NCI-H524 treated with DMSO at 0.1 percent for 48 hours (cell line): ENCODE measurements at regions not wholly inside any gene's neighbourhood (a gene's known extent, or its start where the extent isn't known, plus 50 kb on each side); places are given as distances from the start of the nearest gene placed in this dataset.
"Not testable (repeated sequence)": the region's sequence is repeated elsewhere in the genome, so short reads cannot be mapped to it uniquely, and the experiment has no call there.

Source experiments
- DNase-seq: peaks from one replicate; lab custom pipeline; 2025; lab: John Stamatoyannopoulos, UW

DNA sequence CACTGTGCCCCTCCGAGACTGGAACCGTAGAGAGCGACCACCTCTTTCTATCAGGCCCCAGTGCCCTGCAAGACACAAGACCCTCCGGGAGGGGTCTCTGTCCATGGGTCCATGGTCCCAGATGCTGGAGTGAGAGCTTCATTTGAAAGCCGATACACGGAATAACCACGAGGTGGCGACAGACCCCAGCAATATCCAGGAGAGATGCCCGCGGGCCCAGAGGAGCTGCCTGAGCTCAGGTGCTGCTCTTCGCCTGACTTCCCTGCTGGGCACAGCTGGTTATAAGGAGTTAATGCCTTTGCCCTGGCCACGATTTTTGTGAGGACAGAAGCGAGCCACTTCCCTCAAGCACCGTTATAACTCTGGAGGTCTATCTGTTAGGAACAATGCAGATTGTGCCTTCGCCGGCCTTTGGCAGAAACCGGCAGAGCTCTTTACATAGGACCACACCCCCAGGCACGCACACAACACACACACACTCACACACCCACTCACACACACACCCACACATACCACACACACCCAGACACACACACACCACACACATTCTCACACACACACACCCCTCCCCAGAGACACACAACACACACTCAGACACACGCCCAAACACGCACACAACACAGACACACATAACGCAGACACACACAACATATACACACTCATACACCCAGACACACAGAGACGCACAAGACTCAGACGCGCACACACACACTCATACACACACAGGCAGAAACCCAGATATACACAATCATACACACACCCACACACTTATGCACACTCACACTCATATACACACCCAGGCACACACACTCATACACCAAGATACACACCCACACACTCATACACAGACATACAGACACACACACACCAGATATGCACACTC, 436.4 kb downstream of the SOX9 start:
- DNase-seq: peak; percentile 41

DNA sequence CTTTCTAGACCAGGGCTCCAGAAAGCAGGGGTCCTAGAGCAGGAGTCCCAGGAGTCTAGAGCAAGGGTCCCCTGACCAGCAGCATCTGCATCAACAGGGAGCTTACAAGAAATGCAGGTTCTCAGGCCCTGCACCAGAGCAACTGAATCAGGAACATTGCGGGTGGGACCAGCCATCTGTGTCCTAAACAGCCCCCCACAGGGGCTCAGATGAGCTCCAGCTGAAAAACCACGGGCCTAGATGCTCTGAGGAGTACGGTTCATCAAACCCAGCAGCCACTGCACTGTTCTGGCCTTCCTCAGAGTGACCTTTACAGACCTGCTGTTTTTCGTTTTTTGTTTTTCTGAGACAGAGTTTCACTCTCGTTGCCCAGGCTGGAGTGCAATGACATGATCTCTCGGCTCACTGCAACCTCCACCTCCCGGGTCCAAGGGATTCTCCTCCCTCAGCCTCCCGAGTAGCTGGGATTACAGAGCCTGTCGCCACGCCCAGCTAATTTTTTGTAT, 438.2 kb downstream of the SOX9 start:
- no peak for DNase-seq

DNA sequence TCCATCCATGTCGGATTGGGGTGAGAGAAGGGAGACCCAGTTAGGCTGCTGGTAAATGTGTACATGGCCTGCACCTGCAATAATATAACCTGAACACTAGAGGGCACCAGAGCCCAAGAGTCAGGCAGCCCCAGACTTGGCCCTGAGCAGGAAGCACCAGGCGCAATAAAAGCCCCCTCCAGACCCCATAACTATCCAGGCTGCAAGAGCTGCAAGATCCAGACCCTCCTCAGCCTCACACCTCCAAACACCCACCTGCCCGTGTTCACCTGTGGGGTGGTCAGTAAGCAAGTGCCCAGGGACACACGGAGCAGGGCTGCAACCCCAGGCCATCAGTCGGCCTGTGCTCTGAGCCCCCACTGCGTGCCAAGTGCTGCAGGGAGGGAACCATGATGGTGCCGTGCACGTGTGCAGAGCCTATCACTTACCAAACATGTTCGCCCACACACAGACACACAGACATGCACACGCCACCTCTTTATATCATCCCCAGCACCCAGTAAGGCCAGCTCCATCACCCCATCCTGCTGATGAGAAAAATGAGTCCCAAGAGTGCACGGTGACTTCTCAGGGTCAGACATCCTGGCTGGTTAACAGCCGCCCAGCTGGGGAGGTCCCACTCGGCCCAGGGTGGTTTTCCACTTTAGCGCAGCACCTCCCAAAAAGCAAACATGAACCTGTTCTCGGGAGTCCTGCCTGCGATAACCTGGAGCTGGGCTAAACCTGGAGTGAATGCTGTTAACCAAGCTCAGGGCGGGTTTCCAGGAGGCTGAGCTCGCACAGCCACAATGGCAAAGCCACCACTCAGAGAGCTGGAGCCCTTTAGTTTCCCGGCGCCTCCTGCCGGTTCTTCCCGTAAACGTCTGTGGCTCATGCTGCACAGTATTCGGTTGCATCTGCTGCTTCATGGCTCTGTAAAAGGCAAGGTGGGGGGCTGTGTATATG, 439.8 kb downstream of the SOX9 start:
- peak; percentile 20 for DNase-seq

DNA sequence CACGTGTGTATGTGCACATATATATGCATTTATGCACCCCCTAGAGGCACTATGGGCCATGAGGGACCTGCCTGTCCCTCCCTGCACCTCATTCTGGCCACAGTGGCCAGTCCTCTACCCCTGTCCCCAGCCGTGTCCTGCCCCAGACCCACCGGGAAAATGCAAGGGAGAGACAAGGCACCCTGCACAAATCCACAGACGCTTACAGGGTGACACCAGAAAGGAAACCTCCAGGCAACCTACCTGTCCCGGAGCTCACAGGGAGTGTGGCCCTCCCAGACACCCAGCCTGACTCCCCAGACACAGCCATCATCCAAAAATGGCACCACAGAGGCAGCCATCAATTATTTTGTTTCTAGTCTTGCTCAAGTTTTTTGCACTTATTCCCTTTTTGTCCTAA, 440.4 kb downstream of the SOX9 start:
- DNase-seq: no peak

DNA sequence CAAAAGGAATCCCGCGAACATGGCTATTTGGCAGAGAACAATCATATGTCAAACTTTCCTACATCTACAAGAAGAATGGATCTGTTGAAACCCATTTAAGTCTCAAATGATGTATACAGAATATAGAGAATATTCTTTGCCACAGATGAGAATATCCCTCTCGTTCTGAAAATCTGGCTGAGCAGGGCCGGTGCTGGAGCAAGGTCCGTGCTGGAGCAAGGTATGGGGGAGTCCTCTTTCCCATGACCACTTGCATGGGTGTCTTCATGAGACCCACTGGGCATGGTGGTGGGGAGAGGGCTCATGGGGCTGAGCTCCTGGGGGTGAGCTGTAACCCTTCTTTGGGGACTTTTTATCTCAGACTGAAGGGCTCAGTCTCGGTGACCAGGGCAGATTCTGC, 440.9 kb downstream of the SOX9 start:
- no peak for DNase-seq

DNA sequence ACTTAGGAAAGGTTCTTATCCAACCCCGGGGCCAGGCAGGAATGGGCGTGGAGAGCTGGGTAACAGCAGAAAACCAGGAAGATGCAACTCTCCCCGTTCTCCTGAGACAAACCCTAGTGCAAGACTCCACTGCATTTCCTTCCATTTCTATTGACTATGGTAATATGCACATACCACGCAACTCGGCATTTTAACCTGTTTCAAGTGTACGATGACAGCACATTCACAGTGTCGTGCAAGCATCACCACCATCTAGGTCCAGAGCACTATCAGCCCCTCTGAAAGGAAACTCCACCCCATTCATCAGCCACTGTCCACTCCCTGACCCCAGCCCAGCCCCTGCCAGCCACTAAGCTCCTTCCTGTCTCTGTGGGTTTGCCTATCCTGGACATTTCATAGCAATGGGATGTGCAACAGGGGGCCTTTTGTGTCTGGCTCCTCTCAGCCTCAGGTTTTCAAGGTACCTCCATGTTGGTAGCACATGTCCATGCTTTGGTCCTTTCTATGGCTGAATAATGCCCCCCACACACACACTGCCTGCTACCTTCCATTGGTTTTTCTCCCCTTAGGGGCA, 441.9 kb downstream of the SOX9 start:
- DNase-seq: no peak

DNA sequence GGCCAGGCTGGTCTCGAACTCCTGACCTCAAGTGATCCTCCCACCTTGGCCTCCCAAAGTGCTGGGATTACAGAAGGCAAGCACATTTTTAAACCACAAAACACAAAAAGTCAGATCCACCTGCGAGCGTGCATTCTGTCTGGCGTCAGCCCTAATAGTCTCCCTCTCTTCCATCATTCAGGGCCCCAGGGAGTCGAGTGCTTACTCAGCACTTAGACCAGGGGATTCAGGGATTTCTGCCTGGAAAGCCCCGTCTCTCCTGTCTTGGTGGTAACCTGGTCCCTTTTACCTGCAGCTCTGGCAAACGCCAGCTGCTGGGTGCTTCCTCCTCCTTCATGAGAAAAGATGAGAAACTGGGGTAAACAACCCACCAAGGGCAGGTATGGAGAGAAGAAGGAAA, 443.1 kb downstream of the SOX9 start:
- DNase-seq: no peak

DNA sequence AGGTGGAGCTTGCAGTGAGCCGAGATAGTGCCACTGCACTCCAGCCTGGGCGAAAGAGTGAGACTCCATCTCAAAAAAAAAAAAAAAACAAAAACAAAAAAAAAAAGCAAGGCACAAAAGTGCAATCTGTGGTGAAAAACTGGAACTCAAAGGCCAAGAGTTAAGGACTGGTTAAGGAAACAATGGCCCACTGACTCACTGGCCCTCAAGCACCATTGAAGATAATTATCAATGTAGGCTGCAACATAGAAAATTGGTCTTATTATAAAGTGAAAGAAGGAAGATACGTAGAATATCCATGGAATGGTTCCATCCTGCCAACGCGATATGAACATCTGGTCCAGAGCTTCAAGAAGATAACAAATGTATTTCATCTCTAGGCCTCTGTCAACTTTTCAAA, 444.2 kb downstream of the SOX9 start:
- DNase-seq: no peak

DNA sequence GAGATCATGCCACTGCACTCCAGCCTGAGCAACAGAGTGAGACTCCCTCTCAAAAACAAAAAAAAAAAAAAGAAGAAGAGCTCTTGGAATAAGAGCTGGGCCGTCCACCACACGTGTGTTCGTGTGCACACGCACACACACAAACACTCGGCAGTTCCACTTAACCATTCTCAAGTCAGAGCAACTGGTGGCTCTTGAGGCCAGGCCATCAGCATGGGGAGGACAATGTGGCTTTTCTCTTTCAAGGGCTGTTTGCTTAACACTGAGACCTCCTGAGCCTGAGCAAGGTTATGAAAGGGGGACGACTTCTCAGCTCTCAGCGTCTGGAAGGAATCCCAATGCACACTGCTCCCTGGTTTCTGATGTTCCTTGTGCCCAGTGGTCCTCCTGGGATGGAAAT, 444.9 kb downstream of the SOX9 start:
- no peak for DNase-seq

DNA sequence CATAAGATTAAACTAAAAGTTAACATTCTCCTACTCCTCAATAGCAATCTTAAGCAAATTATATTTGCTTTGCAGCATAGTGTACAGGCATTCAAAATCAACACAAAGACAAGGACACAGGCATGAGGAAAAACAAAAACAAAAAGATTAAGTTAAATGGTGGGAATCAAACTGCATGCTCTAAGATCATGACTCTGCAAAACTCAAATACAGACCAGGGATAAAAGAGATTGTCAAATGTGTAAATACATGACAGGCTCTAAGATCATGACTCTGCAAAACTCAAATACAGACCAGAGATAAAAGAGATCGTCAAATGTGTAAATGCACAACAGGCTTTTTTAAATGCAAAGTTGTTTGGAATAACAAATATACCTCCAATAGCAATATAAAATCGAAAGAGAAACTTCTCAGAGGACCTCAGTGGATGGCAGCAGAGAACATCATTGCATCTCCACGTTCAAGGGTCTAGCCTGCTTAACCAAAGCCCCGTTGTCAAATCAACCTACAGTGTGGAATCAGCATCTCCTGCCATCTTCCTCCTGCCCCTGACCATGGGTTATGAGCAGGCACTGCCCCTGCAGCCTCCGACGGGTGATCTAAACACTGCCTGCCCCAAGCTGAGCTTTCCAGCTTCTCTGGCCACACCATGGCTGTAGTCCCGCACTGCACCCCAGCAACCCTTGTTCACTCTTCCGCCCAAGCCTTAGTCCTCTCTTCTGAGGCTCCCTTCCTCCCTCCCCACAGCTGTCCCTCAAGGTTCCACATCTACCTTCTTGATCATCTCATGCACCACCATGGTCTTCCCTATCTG, 446.1 kb downstream of the SOX9 start:
- no peak for DNase-seq

DNA sequence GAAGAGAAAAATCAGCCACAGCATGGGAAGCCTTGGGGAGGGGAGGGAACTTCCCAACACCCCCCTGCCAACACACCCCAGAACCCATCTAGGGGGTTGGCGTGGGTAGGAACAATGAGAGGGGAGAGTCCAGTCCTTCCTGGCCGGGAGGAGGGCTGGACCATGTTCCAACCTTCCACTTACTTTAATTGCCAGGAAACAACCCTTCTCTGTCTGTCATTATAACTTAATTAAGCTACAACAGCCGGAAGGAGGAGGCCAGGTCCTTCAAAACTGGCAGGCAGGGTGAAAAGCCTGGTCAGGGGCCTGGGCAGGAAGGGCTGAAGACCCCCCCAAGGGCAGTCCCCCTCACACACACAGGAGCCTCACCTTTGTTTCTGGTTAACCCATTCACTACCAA, 447.0 kb downstream of the SOX9 start:
- DNase-seq: no peak

DNA sequence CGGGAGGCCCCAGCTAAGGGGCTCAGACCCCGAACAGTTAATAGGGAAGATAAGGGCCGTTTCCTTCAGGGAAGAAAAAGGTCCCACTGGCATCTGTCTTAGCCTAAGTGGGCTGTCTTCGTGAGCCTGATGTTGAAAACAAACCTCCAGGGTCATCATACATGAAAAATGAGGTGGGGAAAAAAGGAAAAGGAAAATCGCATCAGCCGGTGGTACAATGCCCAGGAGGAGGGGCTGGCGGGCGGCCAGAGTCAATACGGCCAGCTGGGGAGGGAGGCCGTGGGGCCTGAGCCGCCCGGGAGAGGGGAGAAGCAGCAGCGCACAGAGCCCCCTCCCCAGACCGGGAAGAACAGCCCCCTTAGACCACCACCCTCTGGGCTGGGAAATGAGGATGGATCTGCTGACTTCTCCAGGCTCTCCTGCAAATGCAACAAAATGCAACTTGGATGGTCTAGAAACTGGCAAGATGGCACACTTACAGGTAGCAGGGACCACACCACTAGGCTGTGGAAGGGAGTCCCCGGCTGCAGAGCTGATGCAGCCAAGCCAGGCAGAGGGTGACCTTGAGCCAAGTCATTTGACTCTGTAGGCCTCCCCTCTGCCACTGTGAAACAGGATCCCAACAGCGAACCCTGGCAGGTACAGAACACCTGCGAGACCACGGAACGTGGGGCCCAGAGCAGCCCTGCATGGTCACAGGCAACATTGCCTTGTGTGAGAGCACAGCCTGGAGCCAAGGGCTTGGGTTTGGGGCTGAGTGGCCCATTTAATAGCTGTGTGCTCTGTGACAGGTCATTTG, 448.5 kb downstream of the SOX9 start:
- no peak for DNase-seq

DNA sequence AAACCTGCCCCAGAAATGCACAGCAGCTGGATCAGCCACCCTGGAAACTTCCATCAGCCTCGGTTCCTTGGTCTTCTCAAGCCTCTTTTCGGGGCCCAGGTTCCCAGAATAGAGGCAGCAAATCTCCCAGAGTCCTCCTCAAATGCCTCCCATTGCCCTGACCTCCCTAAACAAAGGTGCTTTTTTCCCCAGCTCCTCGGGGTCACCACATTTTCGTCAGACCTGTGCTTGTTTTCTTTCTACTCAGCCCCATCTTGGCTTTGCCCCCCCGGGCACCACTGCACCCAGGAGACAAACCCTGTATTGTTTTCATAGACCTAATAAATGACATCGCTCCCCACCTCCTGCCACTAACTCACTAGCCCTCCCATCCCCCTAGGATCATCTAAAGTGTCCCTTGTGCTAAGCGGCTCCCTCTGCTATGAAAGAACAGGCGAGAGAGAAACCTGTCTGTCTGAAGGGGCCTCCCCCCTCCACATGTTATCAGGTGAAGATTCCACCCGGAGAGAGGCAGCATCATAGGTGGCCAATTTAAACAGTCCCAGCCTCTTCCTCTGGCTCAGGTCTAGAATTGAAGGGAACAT, 451.1 kb downstream of the SOX9 start:
- DNase-seq: no peak

DNA sequence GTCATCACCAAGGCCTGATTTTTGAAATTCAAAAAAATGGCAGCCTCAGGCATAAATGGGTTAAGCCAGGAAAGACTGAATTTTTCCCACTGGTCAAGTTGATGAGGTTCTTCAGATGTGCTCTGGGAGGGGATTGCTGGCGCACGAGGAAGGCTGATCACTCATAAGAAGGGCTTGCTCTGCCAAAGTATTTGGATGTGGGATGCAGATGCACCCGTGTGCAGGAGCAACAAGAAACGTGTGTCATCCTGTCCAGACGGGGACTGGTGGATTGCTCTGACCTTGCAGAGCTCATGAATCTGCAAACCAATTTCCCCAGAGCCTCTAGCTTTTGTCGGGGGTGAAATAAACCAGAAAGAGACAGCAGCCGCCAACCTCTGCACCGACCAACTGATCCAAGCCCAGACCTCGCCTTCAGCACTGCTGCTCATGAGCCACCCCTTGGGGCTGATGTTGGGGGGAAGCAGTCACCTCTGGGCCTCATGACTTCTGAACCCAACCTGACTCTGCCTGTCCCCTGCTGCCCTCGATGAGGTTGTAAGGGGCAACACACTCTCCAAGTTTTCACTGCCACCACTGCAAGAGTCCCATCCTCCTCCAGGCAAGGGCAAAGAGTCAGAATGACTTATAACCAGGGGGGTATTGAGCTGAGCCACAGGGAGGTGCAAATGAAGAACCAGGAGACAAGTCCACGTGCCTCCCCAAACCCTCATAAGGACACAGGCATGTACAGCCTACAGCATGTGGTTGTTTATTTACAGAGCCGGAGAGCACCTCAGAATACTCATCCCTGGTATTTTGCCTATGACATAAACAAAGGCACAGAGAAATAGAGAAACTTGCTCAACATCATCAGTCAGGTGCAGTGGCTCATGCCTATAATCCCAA, 452.0 kb downstream of the SOX9 start:
- no peak for DNase-seq

DNA sequence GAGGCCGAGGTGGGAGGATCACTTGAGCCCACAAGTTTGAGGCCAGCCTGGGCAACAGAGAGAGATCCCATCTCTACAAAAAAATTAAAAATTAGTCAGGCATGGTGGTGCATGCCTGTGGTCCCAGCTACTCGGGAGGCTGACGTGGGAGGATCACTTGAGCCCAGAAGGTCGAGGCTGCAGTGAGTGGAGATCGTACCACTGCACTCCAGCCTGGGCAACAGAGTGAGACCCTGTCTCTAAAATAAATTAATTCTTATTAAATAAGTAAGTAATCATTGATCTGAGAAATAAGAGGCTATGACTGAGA, 452.6 kb downstream of the SOX9 start:
- not testable (repeated sequence) for DNase-seq

DNA sequence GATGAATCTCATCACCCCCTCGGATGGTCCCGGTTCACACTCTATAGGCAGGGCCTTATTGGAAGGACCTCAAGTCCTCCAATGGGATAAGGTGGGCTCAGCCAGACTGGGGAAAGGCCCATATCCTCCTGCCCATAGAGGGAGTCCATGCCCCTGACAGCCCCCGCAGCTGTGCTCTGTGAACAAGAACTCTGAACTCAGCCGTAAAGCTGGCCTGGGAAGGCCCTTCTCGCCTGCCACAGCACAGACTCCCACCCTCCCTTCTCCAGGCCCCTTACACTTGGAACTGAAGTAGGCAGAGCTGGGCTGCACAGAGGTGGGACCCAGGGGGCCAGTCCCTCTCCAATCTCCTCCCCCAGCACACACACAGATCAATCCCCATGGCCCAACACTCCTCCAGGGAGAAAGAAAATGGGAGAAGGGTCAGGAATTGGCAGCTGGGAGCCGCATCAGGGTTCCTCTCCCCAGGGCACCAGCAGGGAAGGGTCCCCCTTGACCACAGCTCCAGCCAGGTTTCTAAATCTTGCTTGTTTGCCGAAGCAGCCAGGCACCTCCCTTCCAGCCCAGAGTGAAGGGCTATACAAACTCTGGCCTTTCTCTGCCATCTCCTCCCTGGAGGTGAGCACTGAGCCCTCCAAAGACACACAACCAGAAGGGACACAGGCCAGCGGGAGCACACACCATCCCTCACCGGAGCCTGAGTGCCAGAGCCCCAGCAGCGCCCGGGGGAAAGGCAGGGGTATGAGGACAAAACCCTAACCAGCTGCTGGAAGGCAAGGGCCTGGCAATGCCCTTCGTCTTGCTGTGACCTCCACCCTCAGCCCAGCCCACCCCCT, 454.1 kb downstream of the SOX9 start:
- DNase-seq: no peak

DNA sequence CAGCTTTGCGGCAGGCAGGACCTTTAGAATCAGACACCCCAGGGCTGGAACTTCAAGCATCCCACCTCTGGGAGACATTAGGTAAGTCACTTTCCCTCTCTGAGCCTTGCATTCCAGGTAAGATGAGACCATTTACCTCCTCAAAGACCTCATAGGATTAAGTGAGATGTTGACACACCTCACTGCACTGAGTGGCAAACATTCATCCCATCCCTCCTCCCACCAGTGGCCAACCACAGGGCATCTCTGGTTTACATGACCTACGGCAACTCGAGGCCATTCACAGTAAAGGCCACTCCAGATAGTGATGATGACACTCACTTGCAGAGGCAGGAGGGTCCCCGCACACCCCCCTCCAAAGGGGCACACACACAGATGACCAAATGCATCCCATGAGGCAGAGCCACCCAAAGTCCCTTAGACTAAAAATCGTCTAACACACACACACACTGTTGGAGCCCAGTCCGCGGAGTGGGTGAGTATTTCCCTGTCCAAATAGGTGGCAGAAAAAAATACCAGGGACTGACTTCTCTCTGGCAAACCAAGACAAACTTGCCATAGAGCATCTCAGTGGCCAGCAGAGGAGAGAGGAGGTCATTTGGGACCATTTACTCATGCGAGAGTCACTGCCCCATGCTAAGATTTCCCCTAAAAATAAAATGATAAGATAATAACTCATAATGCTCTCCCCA, 454.9 kb downstream of the SOX9 start:
- no peak for DNase-seq

DNA sequence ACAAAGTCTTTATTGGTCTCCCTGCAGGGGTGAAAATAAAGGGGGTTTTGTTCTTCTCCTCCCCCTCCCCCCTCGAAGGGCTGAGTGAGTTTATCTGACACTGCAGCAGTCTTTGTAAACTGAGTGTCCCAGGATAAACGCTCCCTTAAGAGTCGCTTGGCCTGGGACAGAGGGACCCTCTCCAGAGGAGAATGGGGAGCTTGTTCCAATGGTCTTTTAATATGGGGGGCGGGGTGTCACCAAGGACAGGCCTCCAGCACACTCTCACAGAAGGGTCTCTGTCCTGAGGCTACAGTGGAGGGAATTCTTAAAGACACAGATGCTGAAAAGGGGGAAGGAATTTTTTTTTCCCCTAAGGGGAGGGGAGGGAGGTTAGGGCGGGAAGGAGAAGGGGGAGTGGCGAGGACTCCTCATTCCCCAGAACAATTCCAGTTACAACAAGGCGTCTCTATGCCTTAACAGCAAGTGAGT, 455.5 kb downstream of the SOX9 start:
- no peak for DNase-seq
